IMR-90 (cell line): ENCODE measurements at regions not wholly inside any gene's neighbourhood (a gene's known extent, or its start where the extent isn't known, plus 50 kb on each side); places are given as distances from the start of the nearest gene placed in this dataset.

Experiments used
- ATAC-seq: fragments of 200-7000 bp; cut with Tn5 transposase; 2 replicates; pipeline ENCODE4 v1.9.1; 2020; ENCODE audit warnings: low read depth, mild to moderate bottlenecking, moderate library complexity
- BruUV-seq: library from RNA; stranded (reverse); fragments of 400-500 nt; replicated peaks from 2 replicates; lab custom pipeline; 2021; lab: Mats Ljungman, UMichigan
- CTCF ChIA-PET: fragments of 300-600 bp; formaldehyde crosslinking; extraction: SDS; loops from one replicate; lab custom pipeline; 2021; ENCODE audit warnings: antibody characterized with exemption; lab: Yijun Ruan, JAX
- POLR2A ChIA-PET: fragments of 300-600 bp; sonication (Branson Sonifier 250); formaldehyde crosslinking; loops from one replicate; lab custom pipeline; 2022; ENCODE audit warnings: antibody characterized with exemption; ENCODE audit not compliant: unreplicated experiment; lab: Charles Lee
- DNase-seq: peaks from one replicate; pipeline ENCODE4 v3.0.0; 2013
- H2AFZ ChIP-seq: replicated peaks from 2 replicates; pipeline ENCODE3; 2013; ENCODE audit warnings: low read length, mild to moderate bottlenecking; ENCODE audit not compliant: poor library complexity
- H2AK5ac ChIP-seq: 2 replicates; pipeline ENCODE4 v1.6.1; 2013; ENCODE audit warnings: low read depth, low read length, inconsistent platforms
- H2AK9ac ChIP-seq: replicated peaks from 2 replicates; pipeline ENCODE3; 2013; ENCODE audit warnings: mild to moderate bottlenecking, low read depth, low read length, moderate library complexity; ENCODE audit not compliant: poor library complexity
- H2BK120ac ChIP-seq: 2 replicates; pipeline ENCODE4 v1.6.1; 2013; ENCODE audit warnings: low read depth, low read length, inconsistent platforms
- H2BK15ac ChIP-seq: 3 replicates; pipeline ENCODE4 v1.6.1; 2013; ENCODE audit warnings: low read depth, low read length, inconsistent platforms
- H2BK20ac ChIP-seq: 2 replicates; pipeline ENCODE4 v1.6.1; 2013; ENCODE audit warnings: low read depth, mild to moderate bottlenecking, inconsistent platforms, low read length, moderate library complexity
- H2BK5ac ChIP-seq: 2 replicates; pipeline ENCODE4 v1.6.1; 2013; ENCODE audit warnings: mild to moderate bottlenecking, low read depth, low read length, inconsistent platforms; ENCODE audit not compliant: poor library complexity, severe bottlenecking
- H3K14ac ChIP-seq: replicated peaks from 2 replicates; pipeline ENCODE4 v1.6.1; 2013; ENCODE audit warnings: low read depth, low read length, inconsistent platforms
- H3K18ac ChIP-seq: 2 replicates; pipeline ENCODE4 v1.6.1; 2013; ENCODE audit warnings: low read depth, low read length, control low read depth
- H3K23ac ChIP-seq: 2 replicates; pipeline ENCODE4 v1.6.1; 2013; ENCODE audit warnings: low read depth, low read length, inconsistent platforms
- H3K27ac ChIP-seq: 2 replicates; pipeline ENCODE4 v1.5.1; 2013; ENCODE audit warnings: mild to moderate bottlenecking, control low read depth, low read length; ENCODE audit not compliant: insufficient read depth
- H3K27me3 ChIP-seq: 2 replicates; pipeline ENCODE4 v1.6.1; 2013; ENCODE audit warnings: low read length; ENCODE audit not compliant: control insufficient read depth, insufficient read depth
- H3K36me3 ChIP-seq: 2 replicates; pipeline ENCODE4 v1.6.1; 2013; ENCODE audit warnings: low read length, mixed read lengths; ENCODE audit not compliant: control insufficient read depth, insufficient read depth
- H3K4ac ChIP-seq: 2 replicates; pipeline ENCODE4 v1.6.1; 2013; ENCODE audit warnings: low read depth, low read length, inconsistent platforms
- H3K4me1 ChIP-seq: 2 replicates; pipeline ENCODE4 v1.6.1; 2013; ENCODE audit warnings: low read length, mixed read lengths; ENCODE audit not compliant: control insufficient read depth, insufficient read depth
- H3K4me2 ChIP-seq: 2 replicates; pipeline ENCODE4 v1.6.1; 2013; ENCODE audit warnings: low read depth, mild to moderate bottlenecking, control low read depth, low read length, moderate library complexity
- H3K4me3 ChIP-seq: 2 replicates; pipeline ENCODE4 v1.5.1; 2013; ENCODE audit warnings: low read depth, mild to moderate bottlenecking, control low read depth, low read length, moderate library complexity; ENCODE audit not compliant: insufficient read depth
- H3K56ac ChIP-seq: 2 replicates; pipeline ENCODE4 v1.6.1; 2013; ENCODE audit warnings: low read length, inconsistent platforms; ENCODE audit not compliant: insufficient read depth; ENCODE audit errors: extremely low read depth
- H3K79me1 ChIP-seq, 2 experiments: 2 replicates each; pipeline ENCODE4 v1.6.1; 2013; ENCODE audit warnings: low read length in 2 of 2, inconsistent platforms in 1 of 2, low read depth in 1 of 2
- H3K9ac ChIP-seq: 2 replicates; pipeline ENCODE4 v1.6.1; 2013; ENCODE audit warnings: low read depth, low read length, control low read depth
- H3K9me1 ChIP-seq: 2 replicates; pipeline ENCODE4 v1.6.1; 2013; ENCODE audit warnings: low read length, inconsistent platforms; ENCODE audit not compliant: insufficient read depth
- H3K9me3 ChIP-seq: 2 replicates; pipeline ENCODE4 v1.6.1; 2013; ENCODE audit warnings: low read length; ENCODE audit not compliant: control insufficient read depth, insufficient read depth
- H4K20me1 ChIP-seq: 2 replicates; pipeline ENCODE4 v1.6.1; 2013; ENCODE audit warnings: low read length, inconsistent platforms; ENCODE audit not compliant: insufficient read depth
- H4K5ac ChIP-seq: 2 replicates; pipeline ENCODE4 v1.6.1; 2013; ENCODE audit warnings: mild to moderate bottlenecking, low read depth, low read length, control low read depth
- H4K8ac ChIP-seq, 2 experiments: 2 replicates each; pipeline ENCODE4 v1.6.1; 2013; ENCODE audit warnings: low read depth in 2 of 2, low read length in 2 of 2, control low read depth in 1 of 2, inconsistent platforms in 1 of 2
- H4K91ac ChIP-seq: 2 replicates; pipeline ENCODE4 v1.6.1; 2013; ENCODE audit warnings: low read depth, low read length, inconsistent platforms; ENCODE audit not compliant: insufficient read depth
- BHLHE40 ChIP-seq: fragments of 150-350 bp; IDR thresholded peaks from 2 replicates; pipeline ENCODE4 v1.6.1; 2016; ENCODE audit warnings: mild to moderate bottlenecking, low read depth, low read length
- CEBPB ChIP-seq: IDR thresholded peaks from 2 replicates; pipeline ENCODE4 v1.6.1; 2012; ENCODE audit warnings: low read depth, low read length, improper control_type of control experiment
- CHD1 ChIP-seq: IDR thresholded peaks from 2 replicates; pipeline ENCODE4 v1.6.1; 2012; ENCODE audit warnings: low read depth, low read length, improper control_type of control experiment
- ELK1 ChIP-seq: fragments of 150-350 bp; IDR thresholded peaks from 2 replicates; pipeline ENCODE4 v1.6.1; 2016; ENCODE audit warnings: low read depth, mild to moderate bottlenecking, low read length, moderate library complexity, borderline replicate concordance
- FOS ChIP-seq: fragments of 150-350 bp; IDR thresholded peaks from 2 replicates; pipeline ENCODE4 v1.6.1; 2016; ENCODE audit warnings: low read depth, low read length
- MAFK ChIP-seq: IDR thresholded peaks from 2 replicates; pipeline ENCODE4 v1.6.1; 2012; ENCODE audit warnings: low read depth, low read length, improper control_type of control experiment
- MAZ ChIP-seq: IDR thresholded peaks from 2 replicates; pipeline ENCODE4 v1.6.1; 2012; ENCODE audit warnings: low read depth, mild to moderate bottlenecking, low read length, improper control_type of control experiment, moderate library complexity, borderline replicate concordance
- MXI1 ChIP-seq: IDR thresholded peaks from 2 replicates; pipeline ENCODE4 v1.6.1; 2012; ENCODE audit warnings: low read depth, mild to moderate bottlenecking, low read length, moderate library complexity, borderline replicate concordance
- NFE2L2 ChIP-seq: fragments of 150-350 bp; IDR thresholded peaks from 2 replicates; pipeline ENCODE4 v1.6.1; 2016; ENCODE audit warnings: low read depth, mild to moderate bottlenecking, low read length
- POLR2A ChIP-seq: IDR thresholded peaks from 2 replicates; pipeline ENCODE4 v1.6.1; 2012; ENCODE audit warnings: mild to moderate bottlenecking, low read depth, low read length
- RAD21 ChIP-seq: IDR thresholded peaks from 2 replicates; pipeline ENCODE4 v1.6.1; 2012; ENCODE audit warnings: low read length, improper control_type of control experiment
- RCOR1 ChIP-seq: IDR thresholded peaks from 2 replicates; pipeline ENCODE4 v1.6.1; 2012; ENCODE audit warnings: mild to moderate bottlenecking, low read length, improper control_type of control experiment; ENCODE audit not compliant: insufficient replicate concordance
- RFX5 ChIP-seq: IDR thresholded peaks from 2 replicates; pipeline ENCODE4 v1.8.0; 2012; ENCODE audit warnings: low read depth, mild to moderate bottlenecking, low read length, moderate library complexity
- SMC3 ChIP-seq: fragments of 150-350 bp; IDR thresholded peaks from 2 replicates; pipeline ENCODE4 v1.6.1; 2016; ENCODE audit warnings: low read depth, mild to moderate bottlenecking, antibody characterized with exemption, low read length, moderate library complexity
- USF2 ChIP-seq: fragments of 150-350 bp; IDR thresholded peaks from 2 replicates; pipeline ENCODE4 v1.6.1; 2017; ENCODE audit warnings: mild to moderate bottlenecking, antibody characterized with exemption, low read length, low read depth
- WGBS, 2 experiments: methylation state at CpG; one replicate each; pipeline versions ENCODE4 v1.1.5 to v1.1.7; 2013; ENCODE audit warnings: missing lambda C conversion rate in 2 of 2; ENCODE audit not compliant: insufficient read length in 1 of 2; ENCODE audit errors: extremely low coverage in 2 of 2; 5-methylcytosine and 5-hydroxymethylcytosine counted together
- dilution Hi-C: fragments of 300-500 bp; cut with HindIII; formaldehyde crosslinking; loops from one replicate; pipeline ENCODE4 v1.14.3; 2018; ENCODE audit warnings: low sequenced_read_pairs; ENCODE audit not compliant: unreplicated experiment
- in situ Hi-C: fragments of 300-500 bp; cut with MboI; formaldehyde crosslinking; loops from 3 replicates; pipeline ENCODE4 v1.14.3; 2019; ENCODE audit warnings: low sequenced_read_pairs, inconsistent platforms, mixed read lengths
- intact Hi-C: fragments of 100-400 bp; cut with micrococcal nuclease; formaldehyde crosslinking; loops from 2 replicates; pipeline ENCODE4 v1.10.0; 2022

GRCh38 chr3:55169608-55170072, 241.8 kb upstream of the LRTM1 start:
- Histone ChIP-seq H3K4me1 (peaks cover 35% of the 10 kb centered on the region), H3K9ac (no peak overlapping the region)
- dilution Hi-C loops, result no loop called here
- TF ChIP-seq POLR2A (no peak), MAFK (peak; percentile 36; the same call in 1 of the 2 replicates), RFX5 (no peak), RAD21 (peak; percentile 24; the same call in 1 of the 2 replicates), USF2 (no peak), CEBPB (peak; percentile 95), CHD1 (no peak), MAZ (peak; percentile 54; the same call in 1 of the 2 replicates), RCOR1 (peak; percentile 86), ELK1 (no peak), NFE2L2 (peak; percentile 55; the same call in 1 of the 2 replicates), SMC3 (no peak), MXI1 (no peak), FOS (peak; percentile 72), BHLHE40 (peak; percentile 75)

More at GRCh38 chr3:55169608-55170072, 241.8 kb upstream of the LRTM1 start:
- Histone ChIP-seq H4K91ac (peak overlapping the region; percentile 97), H2BK15ac (peak overlapping the region; percentile 41; the same call in 1 of the 3 replicates), H2AK5ac (no peak overlapping the region), H3K36me3 (no peaks in the 10 kb centered on the region), H3K14ac (no peak overlapping the region), H3K9me3 (peaks cover 3% of the 10 kb centered on the region; the same call in 1 of the 2 replicates), H3K4me3 (no peak overlapping the region), H2AK9ac (no peak overlapping the region), H3K23ac (peak overlapping the region; percentile 80; the same call in 1 of the 2 replicates), H2AFZ (no peak overlapping the region), H3K27ac (peak overlapping the region; percentile 98; the same call in 1 of the 2 replicates), H3K27me3 (no peaks in the 10 kb centered on the region), H3K56ac (peak overlapping the region; percentile 95), H4K8ac (peak overlapping the region; percentile 96 to 98; a peak in 3 of 4 replicates), H3K9me1 (peaks cover 18% of the 10 kb centered on the region), H3K4ac (peak overlapping the region; percentile 99), H2BK5ac (peak overlapping the region; percentile 100), H3K79me1 (peaks cover 4 to 14% of the 10 kb centered on the region in 2 experiments), H4K20me1 (no peaks in the 10 kb centered on the region), H2BK20ac (peak overlapping the region; percentile 100), H3K4me2 (no peak overlapping the region), H4K5ac (peak overlapping the region; percentile 98), H2BK120ac (peak overlapping the region; percentile 100), H3K18ac (peak overlapping the region; percentile 99)
- ChIA-PET POLR2A (interaction anchor here (0.7 to 2.5 kb wide), 10 partner anchors 9 to 329 kb away, joined by 3 to 20 read pairs (median 4); partner anchors contain the start of gene WNT5A), CTCF (interaction anchor here (0.9 to 1.1 kb wide), 4 partner anchors 11 to 333 kb away, joined by 3 read pairs; no protein-coding TSS in a partner anchor)
- in situ Hi-C loops, result loop anchor here (5.0 to 10.0 kb wide), 4 partner anchors 217 to 555 kb away; no protein-coding TSS in a partner anchor
- no TSS peak for BruUV-seq
- DNase-seq, result peak; percentile 100
- ATAC-seq, result peak; percentile 60
- no CpG with 5 or more reads among the region's 5 CpGs for WGBS, 2 experiments
- intact Hi-C loops, result loop anchor here (1.0 to 10.0 kb wide), 12 partner anchors 9 to 875 kb away; no protein-coding TSS in a partner anchor
